ENCODE measurements at regions not wholly inside any gene's neighbourhood (a gene's known extent, or its start where the extent isn't known, plus 50 kb on each side); places are given as distances from the start of the nearest gene placed in this dataset.

DNA sequence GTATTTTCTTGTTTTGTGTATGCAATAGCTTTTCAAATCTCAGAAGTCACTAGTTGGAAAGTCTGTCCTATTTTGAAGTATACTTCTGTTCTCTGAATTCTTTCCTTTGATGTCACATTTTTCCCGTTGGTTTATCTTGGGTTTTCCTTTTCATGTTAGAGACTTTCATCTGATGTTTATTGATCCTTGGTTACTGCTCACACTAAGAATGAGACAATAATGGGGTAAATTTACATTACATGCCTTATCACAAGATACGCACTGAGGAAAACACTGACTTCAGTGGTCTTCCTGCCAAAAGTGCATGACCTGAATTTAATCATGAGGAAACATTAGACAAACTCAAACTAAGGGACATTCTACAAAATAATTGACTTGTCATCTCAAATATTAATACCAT lies 63.5 kb upstream of the C1GALT1 start:
- no peak for DNase-seq (ENCODE audit: low read depth)

GRCh38 chr7:7119729-7120128 lies 62.6 kb upstream of the C1GALT1 start:
- DNase-seq (ENCODE audit: low read depth): no peak

DNA sequence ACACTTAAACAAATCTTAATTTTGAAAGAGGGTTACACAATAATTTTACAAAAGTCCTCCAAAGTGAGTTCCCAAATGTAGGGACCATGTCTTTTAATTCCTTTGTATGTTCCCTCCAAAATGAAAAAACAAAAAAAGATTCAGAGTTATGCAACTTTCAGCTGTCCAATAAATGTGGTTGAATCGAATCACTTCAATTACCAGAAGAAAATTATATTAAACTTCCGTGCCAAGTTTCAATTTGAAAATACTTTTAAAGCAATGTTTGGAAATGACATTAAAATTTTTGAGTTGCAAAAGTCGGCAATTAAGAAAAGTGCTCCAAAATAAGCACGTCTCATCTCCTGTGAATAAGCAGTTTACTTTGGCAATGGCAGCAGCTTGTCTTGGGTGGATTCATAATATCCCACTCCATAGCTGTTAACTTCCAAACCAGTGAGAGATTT lies 60.3 kb upstream of the C1GALT1 start:
- no peak for DNase-seq (ENCODE audit: low read depth)

DNA sequence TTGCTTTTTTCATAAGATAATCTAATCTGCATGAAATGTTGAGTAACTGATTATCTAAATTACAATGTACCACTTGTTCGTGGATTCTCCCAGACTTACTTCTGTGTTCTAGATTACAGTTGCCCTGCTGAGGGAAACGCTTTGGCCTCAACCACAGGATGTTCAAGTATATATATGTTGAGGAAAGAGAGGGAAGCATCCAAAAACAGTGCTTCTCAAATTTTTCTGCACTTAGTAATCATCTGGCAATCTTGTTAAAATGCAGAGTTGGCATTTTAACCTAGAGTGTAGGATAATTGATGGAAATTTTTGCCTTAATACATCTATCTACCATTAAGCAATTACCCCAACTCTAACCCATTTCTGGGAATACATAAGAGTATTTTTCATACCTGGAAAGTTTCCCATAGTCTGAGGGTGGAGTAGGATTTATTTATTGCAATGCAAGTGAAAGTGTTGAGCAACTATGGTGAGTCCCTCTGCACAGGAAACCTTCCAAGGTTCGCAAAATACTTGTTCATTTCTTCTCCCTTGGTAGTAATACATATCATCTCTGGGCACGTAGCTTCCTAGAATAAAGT lies 59.6 kb upstream of the C1GALT1 start:
- no peak for DNase-seq (ENCODE audit: low read depth)

DNA sequence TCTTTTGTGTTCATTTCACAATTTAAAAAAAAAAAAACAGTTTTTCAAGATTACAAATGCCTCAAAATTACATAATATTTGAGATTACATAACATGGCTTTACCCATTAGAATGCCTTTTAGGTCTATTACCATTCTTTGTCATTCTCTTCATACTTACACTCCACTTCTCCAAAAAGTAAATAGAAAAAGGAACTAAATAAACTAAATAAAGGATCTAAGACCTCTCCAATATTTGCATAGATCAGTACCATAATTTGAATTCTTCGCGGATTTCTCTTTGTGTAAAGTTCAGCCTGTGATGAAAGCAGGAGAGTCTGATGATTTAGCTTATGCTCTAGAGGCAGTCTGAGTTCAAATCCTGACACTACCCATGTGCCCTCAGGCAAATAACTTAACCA lies 56.4 kb upstream of the C1GALT1 start:
- DNase-seq (ENCODE audit: low read depth): no peak

DNA sequence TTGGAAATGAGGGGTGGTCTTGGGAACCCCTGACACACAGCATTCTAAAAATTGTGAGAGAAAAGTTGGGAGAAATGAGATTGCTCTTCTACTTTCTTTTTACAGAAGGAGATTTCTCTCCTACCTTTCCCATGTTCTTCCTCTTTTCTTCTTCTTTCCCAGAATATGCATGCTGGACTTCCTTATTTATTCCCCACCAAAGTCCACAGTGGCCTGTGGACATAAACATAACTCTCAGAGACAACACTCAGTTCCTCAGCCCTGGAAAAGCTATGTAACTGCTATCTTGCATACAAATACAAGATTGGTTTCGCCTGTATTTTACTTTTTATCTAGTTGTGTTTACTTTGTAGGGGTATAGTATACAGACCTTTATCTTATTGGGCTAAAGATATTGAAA lies 54.6 kb upstream of the C1GALT1 start:
- DNase-seq (ENCODE audit: low read depth): no peak

GRCh38 chr7:7129381-7129780 lies 53.0 kb upstream of the C1GALT1 start:
- no peak for DNase-seq (ENCODE audit: low read depth)

DNA sequence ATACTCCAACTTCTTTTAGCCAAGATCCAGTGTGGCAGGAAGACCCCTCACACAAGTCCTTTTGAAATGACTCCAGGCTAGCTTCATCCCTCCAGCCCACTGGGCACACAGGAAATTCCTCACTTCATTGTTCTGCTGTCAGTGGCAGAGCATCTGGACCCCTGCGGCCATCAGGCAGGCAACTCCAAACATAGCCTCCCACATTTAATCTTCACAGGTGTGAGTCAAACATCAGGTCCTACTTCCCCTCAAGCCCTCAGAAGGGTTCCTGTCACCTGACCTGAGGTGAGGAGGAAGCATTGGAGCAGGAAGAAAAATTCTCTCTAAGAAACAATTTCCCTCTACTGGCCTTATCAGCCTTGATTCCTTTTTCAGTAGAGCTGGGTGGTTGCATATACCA lies 51.1 kb upstream of the C1GALT1 start:
- DNase-seq (ENCODE audit: low read depth): no peak

Data from T follicular helper cell (primary cell).